Neural cell (in vitro differentiated cells): ENCODE measurements at regions not wholly inside any gene's neighbourhood (a gene's known extent, or its start where the extent isn't known, plus 50 kb on each side); places are given as distances from the start of the nearest gene placed in this dataset.

Experiments used
- H2AFZ ChIP-seq: fragments of 200-600, 300-800 bp; sonication (generic), shearing (Covaris generic); 2 replicates; pipeline ENCODE4 v1.6.0; 2014; ENCODE audit warnings: low read depth, mild to moderate bottlenecking, antibody characterized with exemption, low read length, moderate library complexity
- H3F3A ChIP-seq: fragments of 200-600 bp; shearing (Covaris generic); 2 replicates; pipeline ENCODE4 v1.6.1; 2016; ENCODE audit warnings: mild to moderate bottlenecking, moderate library complexity, mixed read lengths, antibody characterized with exemption, low read length; ENCODE audit not compliant: insufficient read depth, poor library complexity, severe bottlenecking
- H3K27ac ChIP-seq: fragments of 200-600, 300-800 bp; sonication (generic), shearing (Covaris generic); 2 replicates; pipeline ENCODE4 v1.5.1; 2014; ENCODE audit warnings: mild to moderate bottlenecking, low read length, moderate library complexity
- H3K27me3 ChIP-seq: fragments of 300-800, 200-600 bp; sonication (generic), shearing (Covaris generic); 2 replicates; pipeline ENCODE4 v1.6.0; 2014; ENCODE audit warnings: mild to moderate bottlenecking, low read depth, low read length, moderate library complexity; ENCODE audit not compliant: insufficient read depth
- H3K36me3 ChIP-seq: fragments of 300-800, 200-600 bp; sonication (generic), shearing (Covaris generic); 2 replicates; pipeline ENCODE4 v1.5.1; 2014; ENCODE audit warnings: mild to moderate bottlenecking, antibody characterized with exemption, low read length, moderate library complexity; ENCODE audit not compliant: insufficient read depth
- H3K4me2 ChIP-seq: fragments of 300-800, 200-600 bp; sonication (generic), shearing (Covaris generic); 2 replicates; pipeline ENCODE4 v1.6.0; 2014; ENCODE audit warnings: mild to moderate bottlenecking, low read length
- H3K4me3 ChIP-seq: fragments of 300-800, 200-600 bp; sonication (generic), shearing (Covaris generic); 2 replicates; pipeline ENCODE4 v1.5.1; 2014; ENCODE audit warnings: mild to moderate bottlenecking, low read length, moderate library complexity
- H3K79me2 ChIP-seq: fragments of 200-600 bp; shearing (Covaris generic); replicated peaks from 2 replicates; pipeline ENCODE4 v1.6.0; 2014; ENCODE audit warnings: mild to moderate bottlenecking, low read length, moderate library complexity; ENCODE audit not compliant: insufficient read depth
- H3K9ac ChIP-seq: fragments of 300-800, 200-600 bp; sonication (generic), shearing (Covaris generic); 2 replicates; pipeline ENCODE4 v1.6.1; 2016; ENCODE audit warnings: mild to moderate bottlenecking, low read length, mixed read lengths
- H3K9me2 ChIP-seq: fragments of 200-600 bp; shearing (Covaris generic); 2 replicates; pipeline ENCODE4 v1.6.1; 2016; ENCODE audit warnings: mild to moderate bottlenecking, low read length, mixed read lengths; ENCODE audit not compliant: insufficient read depth
- H3K9me3 ChIP-seq: fragments of 200-600, 300-800 bp; sonication (generic), shearing (Covaris generic); 2 replicates; pipeline ENCODE4 v1.6.1; 2016; ENCODE audit warnings: mild to moderate bottlenecking, mixed run types, low read length, moderate library complexity, mixed read lengths
- H4K20me1 ChIP-seq: fragments of 200-600 bp; shearing (Covaris generic); 2 replicates; pipeline ENCODE4 v1.6.1; 2016; ENCODE audit warnings: mild to moderate bottlenecking, mixed run types; ENCODE audit not compliant: insufficient read depth
- CTCF ChIP-seq: fragments of 450-650 bp; IDR thresholded peaks from 2 replicates; pipeline ENCODE4 v1.5.1; 2014; ENCODE audit warnings: antibody characterized with exemption, mild to moderate bottlenecking, moderate library complexity; ENCODE audit not compliant: poor library complexity, severe bottlenecking
- EP300 ChIP-seq: fragments of 450-650 bp; conservative IDR thresholded peaks from 2 replicates; pipeline ENCODE4 v1.6.1; 2014; ENCODE audit warnings: antibody characterized with exemption, mild to moderate bottlenecking, moderate library complexity; ENCODE audit not compliant: poor library complexity, severe bottlenecking
- EZH2 ChIP-seq: fragments of 200-600, 300-800 bp; shearing (Covaris generic), sonication (generic); IDR thresholded peaks from 2 replicates; pipeline ENCODE4 v1.6.1; 2014; ENCODE audit warnings: antibody characterized with exemption, low read length, borderline replicate concordance, mild to moderate bottlenecking; ENCODE audit not compliant: insufficient read depth, poor library complexity, severe bottlenecking
- MXI1 ChIP-seq: fragments of 450-650 bp; conservative IDR thresholded peaks from 2 replicates; pipeline ENCODE4 v1.6.1; 2014; ENCODE audit warnings: antibody characterized with exemption, mild to moderate bottlenecking; ENCODE audit not compliant: poor library complexity, severe bottlenecking
- POLR2AphosphoS5 ChIP-seq: IDR thresholded peaks from 2 replicates; pipeline ENCODE4 v1.6.1; 2012
- RAD21 ChIP-seq: fragments of 450-650 bp; conservative IDR thresholded peaks from 2 replicates; pipeline ENCODE4 v1.6.1; 2014; ENCODE audit warnings: antibody characterized with exemption, mild to moderate bottlenecking, moderate library complexity
- SMC3 ChIP-seq: fragments of 450-650 bp; conservative IDR thresholded peaks from 2 replicates; pipeline ENCODE4 v1.6.1; 2014; ENCODE audit warnings: antibody characterized with exemption, mild to moderate bottlenecking, moderate library complexity; ENCODE audit not compliant: poor library complexity
- TAF1 ChIP-seq: IDR thresholded peaks from 2 replicates; pipeline ENCODE4 v1.6.1; 2012; ENCODE audit warnings: low read depth
- TF ChIP-seq, protein P1 (sequence below): IDR thresholded peaks from 2 replicates; pipeline ENCODE4 v1.6.1; 2012; ENCODE audit warnings: borderline replicate concordance

DNA sequence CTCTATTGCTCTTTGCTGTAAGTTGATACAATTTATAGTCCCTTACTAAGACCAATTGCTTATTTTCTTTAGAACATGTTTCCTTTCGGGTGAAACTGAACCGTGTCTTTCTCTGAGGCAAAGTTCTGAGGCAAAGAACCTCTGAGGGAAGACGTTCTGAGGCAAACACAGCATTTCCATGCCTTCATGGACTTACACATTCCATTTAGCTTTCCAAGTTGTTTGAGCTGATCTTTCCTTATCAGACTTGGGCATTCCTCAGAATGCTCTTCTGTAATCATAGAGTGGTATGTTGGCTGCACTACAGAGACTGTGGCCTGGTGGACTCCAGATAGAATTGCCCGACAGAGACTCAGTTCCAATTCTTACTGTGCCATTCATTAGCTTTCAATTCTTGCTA, 579.1 kb downstream of the KCTD12 start:
- Histone ChIP-seq H3K4me3 (no peak overlapping the region), H3F3A (no peaks in the 10 kb centered on the region), H3K36me3 (no peaks in the 10 kb centered on the region), H4K20me1 (no peaks in the 10 kb centered on the region), H3K4me2 (no peak overlapping the region), H3K79me2 (no peaks in the 10 kb centered on the region), H3K27ac (no peak overlapping the region), H3K9me2 (no peaks in the 10 kb centered on the region), H3K9ac (no peak overlapping the region), H2AFZ (no peak overlapping the region), H3K9me3 (no peaks in the 10 kb centered on the region), H3K27me3 (no peaks in the 10 kb centered on the region)
- TF ChIP-seq TAF1 (no peak), EZH2 (no peak), MXI1 (no peak), EP300 (no peak), CTCF (no peak), RAD21 (no peak)
- TF ChIP-seq, protein P1, sequence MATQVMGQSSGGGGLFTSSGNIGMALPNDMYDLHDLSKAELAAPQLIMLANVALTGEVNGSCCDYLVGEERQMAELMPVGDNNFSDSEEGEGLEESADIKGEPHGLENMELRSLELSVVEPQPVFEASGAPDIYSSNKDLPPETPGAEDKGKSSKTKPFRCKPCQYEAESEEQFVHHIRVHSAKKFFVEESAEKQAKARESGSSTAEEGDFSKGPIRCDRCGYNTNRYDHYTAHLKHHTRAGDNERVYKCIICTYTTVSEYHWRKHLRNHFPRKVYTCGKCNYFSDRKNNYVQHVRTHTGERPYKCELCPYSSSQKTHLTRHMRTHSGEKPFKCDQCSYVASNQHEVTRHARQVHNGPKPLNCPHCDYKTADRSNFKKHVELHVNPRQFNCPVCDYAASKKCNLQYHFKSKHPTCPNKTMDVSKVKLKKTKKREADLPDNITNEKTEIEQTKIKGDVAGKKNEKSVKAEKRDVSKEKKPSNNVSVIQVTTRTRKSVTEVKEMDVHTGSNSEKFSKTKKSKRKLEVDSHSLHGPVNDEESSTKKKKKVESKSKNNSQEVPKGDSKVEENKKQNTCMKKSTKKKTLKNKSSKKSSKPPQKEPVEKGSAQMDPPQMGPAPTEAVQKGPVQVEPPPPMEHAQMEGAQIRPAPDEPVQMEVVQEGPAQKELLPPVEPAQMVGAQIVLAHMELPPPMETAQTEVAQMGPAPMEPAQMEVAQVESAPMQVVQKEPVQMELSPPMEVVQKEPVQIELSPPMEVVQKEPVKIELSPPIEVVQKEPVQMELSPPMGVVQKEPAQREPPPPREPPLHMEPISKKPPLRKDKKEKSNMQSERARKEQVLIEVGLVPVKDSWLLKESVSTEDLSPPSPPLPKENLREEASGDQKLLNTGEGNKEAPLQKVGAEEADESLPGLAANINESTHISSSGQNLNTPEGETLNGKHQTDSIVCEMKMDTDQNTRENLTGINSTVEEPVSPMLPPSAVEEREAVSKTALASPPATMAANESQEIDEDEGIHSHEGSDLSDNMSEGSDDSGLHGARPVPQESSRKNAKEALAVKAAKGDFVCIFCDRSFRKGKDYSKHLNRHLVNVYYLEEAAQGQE, result no peak

- Histone ChIP-seq H2AFZ (no peak overlapping the region), H3F3A (no peaks in the 10 kb centered on the region), H4K20me1 (no peaks in the 10 kb centered on the region), H3K79me2 (no peaks in the 10 kb centered on the region), H3K36me3 (no peaks in the 10 kb centered on the region), H3K4me3 (no peak overlapping the region), H3K9me3 (no peaks in the 10 kb centered on the region), H3K27ac (no peak overlapping the region), H3K27me3 (no peaks in the 10 kb centered on the region), H3K9me2 (no peaks in the 10 kb centered on the region), H3K4me2 (no peak overlapping the region), H3K9ac (no peak overlapping the region)
- no peak for TF ChIP-seq RAD21
- TF ChIP-seq MXI1, result no peak
- TF ChIP-seq CTCF, result no peak
- TF ChIP-seq TAF1, result no peak
- no peak for TF ChIP-seq POLR2AphosphoS5
- TF ChIP-seq EZH2, result no peak
- TF ChIP-seq EP300, result no peak
- TF ChIP-seq, protein P1, result no peak
- TF ChIP-seq SMC3, result no peak
Measured at GRCh38 chr13:76300688-76301087, 585.5 kb downstream of the KCTD12 start.
